ENCODE measurements at regions not wholly inside any gene's neighbourhood (a gene's known extent, or its start where the extent isn't known, plus 50 kb on each side); places are given as distances from the start of the nearest gene placed in this dataset.

DNA sequence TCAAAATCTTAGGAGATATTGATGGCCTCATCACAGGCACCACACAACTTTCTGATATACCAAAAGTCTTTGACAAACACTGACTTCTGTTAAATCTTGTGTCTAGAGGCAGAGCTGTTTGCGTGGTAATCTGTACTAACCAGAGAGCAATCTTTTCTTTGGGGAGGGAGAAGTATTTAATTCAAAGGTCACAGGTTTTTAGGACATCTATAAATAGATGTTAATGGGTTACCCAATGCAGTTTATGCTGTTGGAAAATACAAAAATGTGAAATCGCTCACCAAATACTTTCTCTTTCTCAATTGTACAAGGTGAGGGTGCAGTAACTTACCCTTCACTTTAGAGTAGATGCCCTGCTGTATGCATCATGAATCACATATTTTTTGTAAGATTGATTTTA is 510.5 kb downstream of the NSUN3 start:
- TF ChIP-seq ZNF776 (tag by site-specific recombination; IDR thresholded peaks at IDR 0.05; ENCODE audit: borderline replicate concordance): no peak
- TF ChIP-seq, protein P1, sequence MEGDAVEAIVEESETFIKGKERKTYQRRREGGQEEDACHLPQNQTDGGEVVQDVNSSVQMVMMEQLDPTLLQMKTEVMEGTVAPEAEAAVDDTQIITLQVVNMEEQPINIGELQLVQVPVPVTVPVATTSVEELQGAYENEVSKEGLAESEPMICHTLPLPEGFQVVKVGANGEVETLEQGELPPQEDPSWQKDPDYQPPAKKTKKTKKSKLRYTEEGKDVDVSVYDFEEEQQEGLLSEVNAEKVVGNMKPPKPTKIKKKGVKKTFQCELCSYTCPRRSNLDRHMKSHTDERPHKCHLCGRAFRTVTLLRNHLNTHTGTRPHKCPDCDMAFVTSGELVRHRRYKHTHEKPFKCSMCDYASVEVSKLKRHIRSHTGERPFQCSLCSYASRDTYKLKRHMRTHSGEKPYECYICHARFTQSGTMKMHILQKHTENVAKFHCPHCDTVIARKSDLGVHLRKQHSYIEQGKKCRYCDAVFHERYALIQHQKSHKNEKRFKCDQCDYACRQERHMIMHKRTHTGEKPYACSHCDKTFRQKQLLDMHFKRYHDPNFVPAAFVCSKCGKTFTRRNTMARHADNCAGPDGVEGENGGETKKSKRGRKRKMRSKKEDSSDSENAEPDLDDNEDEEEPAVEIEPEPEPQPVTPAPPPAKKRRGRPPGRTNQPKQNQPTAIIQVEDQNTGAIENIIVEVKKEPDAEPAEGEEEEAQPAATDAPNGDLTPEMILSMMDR (tag by site-specific recombination; IDR thresholded peaks at IDR 0.05): no peak
- no peak for TF ChIP-seq BCL11B (tag by site-specific recombination; IDR thresholded peaks at IDR 0.05; ENCODE audit: low read depth)
- TF ChIP-seq SP2 (tag by site-specific recombination; IDR thresholded peaks at IDR 0.05): no peak
- TF ChIP-seq ZNF555 (tag by site-specific recombination; conservative IDR thresholded peaks at IDR 0.05): no peak
- TF ChIP-seq ZNF768 (tag by site-specific recombination; IDR thresholded peaks at IDR 0.05): no peak
- TF ChIP-seq, protein P2, sequence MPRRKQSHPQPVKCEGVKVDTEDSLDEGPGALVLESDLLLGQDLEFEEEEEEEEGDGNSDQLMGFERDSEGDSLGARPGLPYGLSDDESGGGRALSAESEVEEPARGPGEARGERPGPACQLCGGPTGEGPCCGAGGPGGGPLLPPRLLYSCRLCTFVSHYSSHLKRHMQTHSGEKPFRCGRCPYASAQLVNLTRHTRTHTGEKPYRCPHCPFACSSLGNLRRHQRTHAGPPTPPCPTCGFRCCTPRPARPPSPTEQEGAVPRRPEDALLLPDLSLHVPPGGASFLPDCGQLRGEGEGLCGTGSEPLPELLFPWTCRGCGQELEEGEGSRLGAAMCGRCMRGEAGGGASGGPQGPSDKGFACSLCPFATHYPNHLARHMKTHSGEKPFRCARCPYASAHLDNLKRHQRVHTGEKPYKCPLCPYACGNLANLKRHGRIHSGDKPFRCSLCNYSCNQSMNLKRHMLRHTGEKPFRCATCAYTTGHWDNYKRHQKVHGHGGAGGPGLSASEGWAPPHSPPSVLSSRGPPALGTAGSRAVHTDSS (tag by site-specific recombination; IDR thresholded peaks at IDR 0.05): no peak

All from HEK293 (cell line).